Spleen (tissue), 7 donors: ENCODE measurements at regions not wholly inside any gene's neighbourhood (a gene's known extent, or its start where the extent isn't known, plus 50 kb on each side); places are given as distances from the start of the nearest gene placed in this dataset.

Source experiments
- POLR2AphosphoS5 ChIP-seq, 3 donors: sonication (generic); formaldehyde crosslinking; IDR thresholded peaks; one replicate each; pipeline ENCODE4 v1.5.1; 2017; ENCODE audit warnings: antibody characterized with exemption in 3 of 3
- TF ChIP-seq, protein P1 (sequence below), 11 experiments: fragments of 200-600 bp in 7 of 11; fragments of 450-650 bp in 4 of 11; sonication (generic) in 4 of 11; IDR thresholded peaks in 8 of 11; conservative IDR thresholded peaks in 3 of 11; 1 replicate in 7 of 11; 2 replicates in 4 of 11; pipeline versions ENCODE4 v1.4.0 to v1.8.0; 2016 to 2021; ENCODE audit warnings: antibody characterized with exemption in 11 of 11, inconsistent platforms in 4 of 11, mild to moderate bottlenecking in 1 of 11
- donor health status: DM: no; HTN: no; CAD: no; lungs with moderate emphysema.
- donor health status: DM: no; HTN: no; CAD: no.
- donor health status: DM: no; HTN: no; CAD: no.

DNA sequence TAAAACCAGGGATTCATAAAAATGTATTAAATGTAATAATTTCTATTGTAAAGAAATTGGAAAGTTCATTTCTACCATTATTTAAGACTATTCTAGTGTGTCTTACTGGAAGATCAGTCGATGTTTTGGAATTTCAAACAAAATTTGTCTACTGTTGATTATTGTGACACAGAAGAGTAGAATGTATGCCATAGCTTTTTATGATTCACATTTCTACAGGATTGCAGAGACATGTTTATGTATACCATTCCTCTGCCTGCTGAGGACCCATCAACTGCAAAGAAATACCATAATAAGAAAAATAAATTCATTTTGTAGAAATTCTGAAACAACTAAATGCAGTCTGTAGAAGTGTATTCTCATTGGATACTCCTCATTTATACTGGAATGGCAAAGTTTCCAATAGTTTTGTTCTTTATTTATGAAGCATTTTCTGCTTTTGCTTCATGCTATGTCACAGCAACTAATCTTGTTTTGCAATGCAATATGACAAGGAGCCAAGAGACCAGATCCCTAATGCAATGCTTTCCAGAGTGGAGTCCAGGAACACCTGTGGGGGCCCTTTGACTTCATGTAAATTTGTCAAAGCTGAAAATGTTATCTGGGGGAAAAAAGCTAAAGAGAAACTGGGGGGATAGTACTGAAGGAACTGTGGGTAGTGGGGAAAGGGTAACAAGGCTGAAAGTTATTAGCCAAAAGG, 172.9 kb upstream of the LRIG3 start:
- TF ChIP-seq POLR2AphosphoS5 (IDR thresholded peaks at IDR 0.05): no peak
- TF ChIP-seq, protein P1, sequence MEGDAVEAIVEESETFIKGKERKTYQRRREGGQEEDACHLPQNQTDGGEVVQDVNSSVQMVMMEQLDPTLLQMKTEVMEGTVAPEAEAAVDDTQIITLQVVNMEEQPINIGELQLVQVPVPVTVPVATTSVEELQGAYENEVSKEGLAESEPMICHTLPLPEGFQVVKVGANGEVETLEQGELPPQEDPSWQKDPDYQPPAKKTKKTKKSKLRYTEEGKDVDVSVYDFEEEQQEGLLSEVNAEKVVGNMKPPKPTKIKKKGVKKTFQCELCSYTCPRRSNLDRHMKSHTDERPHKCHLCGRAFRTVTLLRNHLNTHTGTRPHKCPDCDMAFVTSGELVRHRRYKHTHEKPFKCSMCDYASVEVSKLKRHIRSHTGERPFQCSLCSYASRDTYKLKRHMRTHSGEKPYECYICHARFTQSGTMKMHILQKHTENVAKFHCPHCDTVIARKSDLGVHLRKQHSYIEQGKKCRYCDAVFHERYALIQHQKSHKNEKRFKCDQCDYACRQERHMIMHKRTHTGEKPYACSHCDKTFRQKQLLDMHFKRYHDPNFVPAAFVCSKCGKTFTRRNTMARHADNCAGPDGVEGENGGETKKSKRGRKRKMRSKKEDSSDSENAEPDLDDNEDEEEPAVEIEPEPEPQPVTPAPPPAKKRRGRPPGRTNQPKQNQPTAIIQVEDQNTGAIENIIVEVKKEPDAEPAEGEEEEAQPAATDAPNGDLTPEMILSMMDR (IDR thresholded peaks at IDR 0.05 in 8 of 11, conservative IDR thresholded peaks at IDR 0.05 in 3 of 11): no peak
